GM10266 (cell line): ENCODE measurements at regions not wholly inside any gene's neighbourhood (a gene's known extent, or its start where the extent isn't known, plus 50 kb on each side); places are given as distances from the start of the nearest gene placed in this dataset.

ENCODE experiments used
- DNase-seq: peaks from one replicate; pipeline ENCODE4 v3.0.0; 2012; ENCODE audit errors: extremely low spot score
- TF ChIP-seq, protein P1 (sequence below): IDR thresholded peaks from 2 replicates; pipeline ENCODE4 v1.5.1; 2012; ENCODE audit warnings: mild to moderate bottlenecking, low read depth; ENCODE audit not compliant: control insufficient read depth, insufficient read depth; ENCODE audit errors: missing control alignments

DNA sequence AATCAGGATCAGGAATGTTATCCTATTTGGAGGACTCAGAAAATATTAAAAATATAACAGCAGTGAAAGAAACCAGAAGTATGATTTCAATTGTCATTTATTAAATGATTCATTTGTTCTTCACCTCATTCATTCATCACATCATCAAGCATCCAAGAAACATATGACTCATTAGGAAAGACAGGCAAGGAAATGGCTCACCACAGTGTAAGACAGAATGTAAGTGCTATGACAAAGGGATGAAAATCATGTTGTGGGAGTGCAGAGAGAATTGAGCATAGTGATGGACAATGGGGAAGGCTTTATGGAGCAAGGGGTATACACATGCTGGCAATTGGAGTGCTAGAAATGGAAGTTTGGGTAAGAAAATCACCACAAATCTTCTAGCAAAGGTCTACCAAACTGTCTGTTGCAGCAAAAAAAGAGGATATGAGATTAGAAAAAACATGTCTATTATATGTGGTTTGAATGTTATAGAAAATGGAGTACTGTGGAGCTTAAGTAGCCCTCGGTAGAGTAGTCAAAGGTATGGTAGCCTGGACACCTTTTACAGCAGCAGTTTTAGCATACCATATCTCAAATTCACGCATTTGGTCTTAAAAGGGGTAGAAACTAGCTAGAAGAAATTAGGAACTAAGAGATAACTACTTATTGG lies 111.1 kb upstream of the GPR149 start:
- TF ChIP-seq, protein P1, sequence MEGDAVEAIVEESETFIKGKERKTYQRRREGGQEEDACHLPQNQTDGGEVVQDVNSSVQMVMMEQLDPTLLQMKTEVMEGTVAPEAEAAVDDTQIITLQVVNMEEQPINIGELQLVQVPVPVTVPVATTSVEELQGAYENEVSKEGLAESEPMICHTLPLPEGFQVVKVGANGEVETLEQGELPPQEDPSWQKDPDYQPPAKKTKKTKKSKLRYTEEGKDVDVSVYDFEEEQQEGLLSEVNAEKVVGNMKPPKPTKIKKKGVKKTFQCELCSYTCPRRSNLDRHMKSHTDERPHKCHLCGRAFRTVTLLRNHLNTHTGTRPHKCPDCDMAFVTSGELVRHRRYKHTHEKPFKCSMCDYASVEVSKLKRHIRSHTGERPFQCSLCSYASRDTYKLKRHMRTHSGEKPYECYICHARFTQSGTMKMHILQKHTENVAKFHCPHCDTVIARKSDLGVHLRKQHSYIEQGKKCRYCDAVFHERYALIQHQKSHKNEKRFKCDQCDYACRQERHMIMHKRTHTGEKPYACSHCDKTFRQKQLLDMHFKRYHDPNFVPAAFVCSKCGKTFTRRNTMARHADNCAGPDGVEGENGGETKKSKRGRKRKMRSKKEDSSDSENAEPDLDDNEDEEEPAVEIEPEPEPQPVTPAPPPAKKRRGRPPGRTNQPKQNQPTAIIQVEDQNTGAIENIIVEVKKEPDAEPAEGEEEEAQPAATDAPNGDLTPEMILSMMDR, result no peak
- no peak for DNase-seq

DNA sequence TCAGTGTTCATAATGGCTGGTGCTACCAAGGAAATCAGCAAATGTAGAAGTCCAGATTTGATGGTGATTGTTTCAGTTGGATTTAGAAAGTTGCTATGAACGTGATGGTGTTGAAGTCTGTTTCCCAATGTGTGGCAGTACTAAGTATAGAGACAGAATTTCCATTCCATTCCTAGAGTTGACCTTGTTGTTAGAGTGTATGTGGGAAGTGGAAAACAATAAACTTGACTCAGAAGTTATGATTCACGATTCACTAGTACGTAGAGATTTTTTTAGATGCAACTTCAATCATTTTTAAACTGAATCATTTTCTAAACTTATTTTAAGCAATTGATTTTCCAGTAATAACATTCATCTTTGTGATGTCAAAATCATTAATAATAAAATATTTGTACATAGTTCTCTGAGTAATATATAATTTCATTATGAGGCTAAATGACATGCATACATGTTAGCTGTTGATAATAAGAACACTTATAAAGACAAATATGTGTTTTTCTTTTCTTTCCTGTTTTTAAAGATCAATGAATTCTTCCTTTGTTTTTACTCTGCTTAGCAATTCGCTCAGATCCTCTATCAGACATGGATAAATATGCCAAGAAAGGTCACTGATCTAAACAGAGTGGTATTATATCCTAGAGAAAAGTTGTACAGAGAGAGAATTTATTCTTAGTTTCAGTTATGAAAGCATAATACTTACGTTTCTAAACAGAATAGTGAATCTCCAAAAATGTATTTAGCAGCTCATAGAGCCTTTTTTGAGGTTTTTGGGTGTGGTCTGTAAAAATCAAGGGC lies 108.8 kb upstream of the GPR149 start:
- TF ChIP-seq, protein P1, result no peak
- DNase-seq, result no peak

DNA sequence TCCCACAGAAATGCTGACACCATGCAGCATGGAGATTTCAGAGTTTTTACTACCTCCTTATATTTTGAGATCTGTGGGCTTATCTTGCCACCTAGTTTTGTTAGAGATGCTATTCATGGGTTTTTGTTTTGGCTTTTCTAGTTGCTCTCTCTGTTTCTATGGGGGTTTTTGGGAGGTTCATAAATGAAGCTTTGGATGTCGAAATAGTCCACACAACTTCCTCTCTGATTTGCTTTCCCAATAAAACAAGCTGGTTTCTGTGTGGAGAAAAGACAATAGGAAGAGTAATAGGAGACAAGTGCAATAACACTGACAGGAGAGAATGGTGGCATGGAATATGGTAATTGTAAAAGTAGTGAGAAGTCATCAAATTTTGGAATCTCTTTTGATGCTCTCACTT lies 106.8 kb upstream of the GPR149 start:
- DNase-seq, result no peak
- TF ChIP-seq, protein P1, result no peak

DNA sequence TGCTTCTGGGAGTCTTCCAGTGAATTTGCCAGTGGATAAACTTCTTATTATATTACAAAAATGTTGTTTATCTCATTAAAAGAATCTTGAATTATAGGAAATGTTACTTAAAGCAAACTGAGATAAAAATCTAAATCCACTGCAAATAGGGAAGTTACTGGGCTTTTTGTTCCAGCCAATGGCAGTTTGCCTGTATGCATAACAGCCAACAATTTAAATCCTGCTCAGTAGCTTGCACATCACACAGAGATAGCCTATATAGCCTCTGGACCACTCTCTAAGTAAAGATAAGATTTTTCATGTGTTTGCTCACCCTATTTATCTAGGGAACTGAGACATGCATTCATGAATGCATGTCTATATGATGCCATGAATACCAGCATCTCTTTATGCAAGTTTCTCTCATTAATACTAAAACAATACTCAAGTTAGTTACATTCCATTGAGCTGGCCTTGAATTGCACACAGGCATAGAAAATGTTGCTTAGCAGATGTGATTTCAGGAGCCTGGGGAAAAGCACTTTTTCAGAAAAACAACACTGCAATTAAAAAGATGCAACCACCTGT lies 92.1 kb upstream of the GPR149 start:
- no peak for DNase-seq
- TF ChIP-seq, protein P1, result no peak

DNA sequence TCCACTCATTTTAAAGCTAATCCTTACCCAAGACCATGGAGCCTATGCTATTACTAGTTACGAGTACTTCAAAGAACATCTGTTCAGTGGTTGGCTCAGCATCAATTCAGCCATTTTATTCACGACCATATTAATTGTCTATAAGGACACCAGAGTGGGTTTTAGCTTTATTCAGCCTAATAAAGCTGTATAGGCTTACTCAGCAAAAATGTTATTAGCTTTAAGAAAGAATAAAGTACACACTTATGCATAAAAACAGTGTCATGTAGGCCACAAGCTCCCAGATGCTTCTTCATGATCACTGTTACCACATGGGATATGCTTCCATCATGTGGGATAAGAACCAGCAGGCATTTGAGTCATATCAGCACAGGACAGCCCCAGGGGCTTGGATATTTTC lies 87.4 kb upstream of the GPR149 start:
- no peak for DNase-seq
- TF ChIP-seq, protein P1, result no peak

DNA sequence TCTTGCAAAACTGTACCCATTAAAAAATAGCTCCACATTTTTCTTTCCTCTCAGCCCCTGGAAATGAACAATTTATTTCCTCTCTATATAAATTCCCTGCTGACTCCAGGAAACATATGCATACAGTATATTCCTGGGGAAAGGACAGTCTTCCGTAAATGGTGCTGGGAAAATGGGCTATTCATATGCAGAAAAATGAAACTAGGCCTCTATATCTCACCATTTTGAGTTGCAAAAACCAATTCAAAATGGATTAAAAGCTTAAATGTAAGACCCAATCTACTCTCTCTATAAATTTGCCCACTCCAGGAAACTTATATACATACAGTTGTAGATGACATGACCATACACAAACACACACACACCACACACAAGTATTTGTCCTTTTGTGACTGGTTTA lies 85.9 kb upstream of the GPR149 start:
- no peak for DNase-seq
- TF ChIP-seq, protein P1, result no peak

DNA sequence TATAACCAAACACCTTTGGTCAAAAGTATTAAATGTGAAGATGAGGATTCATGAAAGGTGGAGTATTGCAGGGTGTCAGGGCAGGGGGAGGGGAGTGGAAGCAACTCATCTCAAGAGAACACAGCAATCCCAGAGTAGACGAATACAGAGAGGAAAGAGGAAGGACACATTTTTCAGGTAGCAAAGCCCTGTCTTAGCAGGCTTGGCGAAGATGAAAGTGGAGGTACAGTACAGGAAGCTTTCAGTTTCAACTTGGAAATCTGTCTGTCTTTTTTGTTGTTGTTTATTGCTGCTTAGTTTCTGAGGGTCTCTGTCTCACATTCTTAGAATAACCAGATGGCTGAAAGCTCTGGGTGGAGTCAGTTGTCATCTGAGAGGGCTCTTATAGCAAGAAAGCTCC lies 80.8 kb upstream of the GPR149 start:
- no peak for DNase-seq
- TF ChIP-seq, protein P1, result no peak
